ENCODE measurements at regions not wholly inside any gene's neighbourhood (a gene's known extent, or its start where the extent isn't known, plus 50 kb on each side); places are given as distances from the start of the nearest gene placed in this dataset.

GRCh38 chr2:196442211-196442610 lies 197.3 kb upstream of the CCDC150 start:
- no peak for DNase-seq (ENCODE audit: low read depth)

- no peak for DNase-seq (ENCODE audit: low read depth)
Observed at GRCh38 chr2:196444442-196444841, 195.1 kb upstream of the CCDC150 start.

GRCh38 chr2:196445991-196446390 lies 193.5 kb upstream of the CCDC150 start:
- no peak for DNase-seq (ENCODE audit: low read depth)

GRCh38 chr2:196448407-196449079 lies 191.0 kb upstream of the CCDC150 start:
- DNase-seq (ENCODE audit: low read depth): no peak

GRCh38 chr2:196449083-196449482 lies 190.4 kb upstream of the CCDC150 start:
- no peak for DNase-seq (ENCODE audit: low read depth)

GRCh38 chr2:196452758-196453157 lies 186.8 kb upstream of the CCDC150 start:
- no peak for DNase-seq (ENCODE audit: low read depth)

- peak; percentile 33 for DNase-seq (ENCODE audit: low read depth)
Observed at GRCh38 chr2:196453613-196454047, 185.9 kb upstream of the CCDC150 start.

- no peak for DNase-seq (ENCODE audit: low read depth)
Observed at GRCh38 chr2:196454492-196454891, 185.0 kb upstream of the CCDC150 start.

- DNase-seq (ENCODE audit: low read depth): no peak
Observed at GRCh38 chr2:196459539-196459938, 180.0 kb upstream of the CCDC150 start.

- DNase-seq (ENCODE audit: low read depth): no peak
Observed at GRCh38 chr2:196463706-196464105, 175.8 kb upstream of the CCDC150 start.

GRCh38 chr2:196464311-196464710 lies 175.2 kb upstream of the CCDC150 start:
- no peak for DNase-seq (ENCODE audit: low read depth)

GRCh38 chr2:196466581-196466980 lies 172.9 kb upstream of the CCDC150 start:
- no peak for DNase-seq (ENCODE audit: low read depth)

GRCh38 chr2:196468394-196468793 lies 171.1 kb upstream of the CCDC150 start:
- no peak for DNase-seq (ENCODE audit: low read depth)

GRCh38 chr2:196473617-196474016 lies 165.9 kb upstream of the CCDC150 start:
- no peak for DNase-seq (ENCODE audit: low read depth)

GRCh38 chr2:196475611-196476010 lies 163.9 kb upstream of the CCDC150 start:
- DNase-seq (ENCODE audit: low read depth): no peak

GRCh38 chr2:196478588-196478987 lies 160.9 kb upstream of the CCDC150 start:
- no peak for DNase-seq (ENCODE audit: low read depth)

- no peak for DNase-seq (ENCODE audit: low read depth)
Observed at GRCh38 chr2:196479350-196479749, 160.2 kb upstream of the CCDC150 start.

- no peak for DNase-seq (ENCODE audit: low read depth)
Observed at GRCh38 chr2:196480653-196481323, 158.7 kb upstream of the CCDC150 start.

- DNase-seq (ENCODE audit: low read depth): no peak
Observed at GRCh38 chr2:196481324-196481697, 158.2 kb upstream of the CCDC150 start.

GRCh38 chr2:196482119-196483065 lies 157.1 kb upstream of the CCDC150 start:
- no peak for DNase-seq (ENCODE audit: low read depth)

- DNase-seq (ENCODE audit: low read depth): no peak
Observed at GRCh38 chr2:196486146-196486545, 153.4 kb upstream of the CCDC150 start.

GRCh38 chr2:196487417-196487816 lies 152.1 kb upstream of the CCDC150 start:
- no peak for DNase-seq (ENCODE audit: low read depth)

- no peak for DNase-seq (ENCODE audit: low read depth)
Observed at GRCh38 chr2:196489371-196489770, 150.1 kb upstream of the CCDC150 start.

All from stimulated activated CD4-positive, alpha-beta T cell treated with anti-CD3 and anti-CD28 coated beads, Interleukin-2, amount 100 ng/mL, for 4 hours (primary cell).